HTR-8/SVneo (cell line): ENCODE measurements at regions not wholly inside any gene's neighbourhood (a gene's known extent, or its start where the extent isn't known, plus 50 kb on each side); places are given as distances from the start of the nearest gene placed in this dataset.

Source experiments
- DNase-seq: peaks from one replicate; pipeline ENCODE4 v3.0.0; 2011; ENCODE audit warnings: low spot score, mixed read lengths; ENCODE audit not compliant: insufficient read length
- FAIRE-seq: peaks from 2 replicates; lab custom pipeline; 2011; peaks lifted over from hg19 to GRCh38; lab: Jason Lieb, UNC

- peak; percentile 14 for DNase-seq
- no peak for FAIRE-seq
These were observed 73.9 kb upstream of the LEP start for GRCh38 chr7:128167042-128167701.

GRCh38 chr7:128167791-128168666 lies 73.0 kb upstream of the LEP start:
- no peak for DNase-seq
- no peak for FAIRE-seq

GRCh38 chr7:128168667-128169210 lies 72.3 kb upstream of the LEP start:
- FAIRE-seq (no peak), DNase-seq (peak; percentile 20)

GRCh38 chr7:128170461-128170860 lies 70.6 kb upstream of the LEP start:
- DNase-seq, result no peak
- FAIRE-seq, result no peak

- FAIRE-seq (no peak), DNase-seq (no peak)
These were observed 69.6 kb upstream of the LEP start for GRCh38 chr7:128171342-128171918.

- no peak for DNase-seq
- FAIRE-seq, result no peak
These were observed 68.9 kb upstream of the LEP start for GRCh38 chr7:128172151-128172550.

GRCh38 chr7:128172963-128173362 lies 68.1 kb upstream of the LEP start:
- FAIRE-seq, result no peak
- DNase-seq, result no peak

GRCh38 chr7:128174386-128174785 lies 66.7 kb upstream of the LEP start:
- FAIRE-seq, result no peak
- no peak for DNase-seq

GRCh38 chr7:128176696-128177095 lies 64.4 kb upstream of the LEP start:
- FAIRE-seq (no peak), DNase-seq (no peak)

- no peak for FAIRE-seq
- DNase-seq, result no peak
These were observed 63.1 kb upstream of the LEP start for GRCh38 chr7:128177768-128178550.

GRCh38 chr7:128178611-128179010 lies 62.5 kb upstream of the LEP start:
- no peak for DNase-seq
- FAIRE-seq, result no peak

GRCh38 chr7:128188396-128189230 lies 52.5 kb upstream of the LEP start:
- DNase-seq (no peak), FAIRE-seq (no peak)

- no peak for DNase-seq
- FAIRE-seq, result no peak
These were observed 51.7 kb upstream of the LEP start for GRCh38 chr7:128189231-128189930.

GRCh38 chr7:128190051-128190647 lies 50.9 kb upstream of the LEP start:
- FAIRE-seq, result no peak
- DNase-seq, result no peak

GRCh38 chr7:128191136-128191844 lies 49.8 kb upstream of the LEP start:
- no peak for FAIRE-seq
- no peak for DNase-seq
